OCI-LY7 (cell line): ENCODE measurements at regions not wholly inside any gene's neighbourhood (a gene's known extent, or its start where the extent isn't known, plus 50 kb on each side); places are given as distances from the start of the nearest gene placed in this dataset.

Experiments used
- BruUV-seq: library from RNA; stranded (reverse); fragments of 400-500 nt; replicated peaks from 2 replicates; lab custom pipeline; 2021; lab: Mats Ljungman, UMichigan
- CTCF ChIA-PET: fragments of 300-600 bp; sonication (Branson Sonifier 250); formaldehyde crosslinking; loops from one replicate; lab custom pipeline; 2022; ENCODE audit warnings: antibody characterized with exemption; ENCODE audit not compliant: unreplicated experiment; lab: Charles Lee
- POLR2A ChIA-PET: fragments of 300-600 bp; sonication (Branson Sonifier 250); formaldehyde crosslinking; loops from one replicate; lab custom pipeline; 2022; ENCODE audit warnings: antibody characterized with exemption; lab: Charles Lee
- DNase-seq: peaks from one replicate; pipeline ENCODE4 v3.0.0-alpha.2; 2015; ENCODE audit warnings: low spot score
- H2AFZ ChIP-seq: fragments of 200-600 bp; sonication (generic), shearing (Covaris generic); 2 replicates; pipeline ENCODE4 v1.6.1; 2014; ENCODE audit warnings: mild to moderate bottlenecking, antibody characterized with exemption, low read length, moderate library complexity
- H3K27ac ChIP-seq: fragments of 200-600 bp; sonication (generic); 2 replicates; pipeline ENCODE4 v1.5.1; 2014; ENCODE audit warnings: mixed run types, low read depth, mild to moderate bottlenecking, moderate library complexity, low read length, inconsistent platforms; ENCODE audit not compliant: poor library complexity, severe bottlenecking
- H3K36me3 ChIP-seq: fragments of 200-600 bp; sonication (generic); 2 replicates; pipeline ENCODE4 v1.6.1; 2014; ENCODE audit warnings: mild to moderate bottlenecking, antibody characterized with exemption, low read length, moderate library complexity, mixed read lengths; ENCODE audit not compliant: insufficient read depth
- H3K4me1 ChIP-seq: fragments of 200-600 bp; sonication (generic); 2 replicates; pipeline ENCODE4 v1.5.1; 2014; ENCODE audit warnings: mild to moderate bottlenecking, low read length; ENCODE audit not compliant: insufficient read depth, poor library complexity, severe bottlenecking
- H3K4me2 ChIP-seq: fragments of 200-600 bp; sonication (generic); 2 replicates; pipeline ENCODE4 v1.6.1; 2014; ENCODE audit warnings: mild to moderate bottlenecking, low read length
- H3K4me3 ChIP-seq: fragments of 200-600 bp; sonication (generic); 2 replicates; pipeline ENCODE4 v1.5.1; 2014; ENCODE audit warnings: mild to moderate bottlenecking, low read depth, low read length; ENCODE audit not compliant: poor library complexity, severe bottlenecking
- H3K79me2 ChIP-seq: fragments of 200-600 bp; sonication (generic); 2 replicates; pipeline ENCODE4 v1.6.1; 2016; ENCODE audit warnings: low read depth, mild to moderate bottlenecking, low read length, moderate library complexity, mixed read lengths; ENCODE audit not compliant: insufficient read depth
- H3K9me2 ChIP-seq: fragments of 200-600 bp; sonication (generic); 2 replicates; pipeline ENCODE4 v1.6.1; 2016; ENCODE audit warnings: mild to moderate bottlenecking, low read length, mixed read lengths; ENCODE audit not compliant: insufficient read depth
- H3K9me3 ChIP-seq: fragments of 200-600 bp; sonication (generic); 2 replicates; pipeline ENCODE4 v1.6.1; 2014; ENCODE audit warnings: mild to moderate bottlenecking, mixed run types, low read length, mixed read lengths
- H4K20me1 ChIP-seq: fragments of 200-600 bp; sonication (generic); 2 replicates; pipeline ENCODE4 v1.6.1; 2014; ENCODE audit warnings: mild to moderate bottlenecking, antibody characterized with exemption, low read length, moderate library complexity, mixed read lengths; ENCODE audit not compliant: insufficient read depth
- CTCF ChIP-seq: fragments of 200-600 bp; sonication (generic); conservative IDR thresholded peaks from 2 replicates; pipeline ENCODE4 v1.5.1; 2014; ENCODE audit warnings: mild to moderate bottlenecking, antibody characterized with exemption, low read length, moderate library complexity, mixed read lengths
- EZH2phosphoT487 ChIP-seq: fragments of 200-600 bp; sonication (generic); IDR thresholded peaks from 2 replicates; pipeline ENCODE4 v1.6.1; 2018; ENCODE audit warnings: low read depth, borderline replicate concordance, mild to moderate bottlenecking, mixed run types, antibody characterized with exemption, low read length, moderate library complexity, mixed read lengths
- intact Hi-C: fragments of 100-400 bp; cut with micrococcal nuclease; formaldehyde crosslinking; loops from one replicate; pipeline ENCODE4 v1.10.0; 2022; ENCODE audit not compliant: unreplicated experiment

GRCh38 chr3:36295296-36295695 lies 85.0 kb upstream of the STAC start:
- H3K27ac ChIP-seq: no peak overlapping the region
- H4K20me1 ChIP-seq: no peaks in the 10 kb centered on the region
- no TSS peak for BruUV-seq
- ChIA-PET POLR2A (interaction anchor here (0.8 kb wide), 1 partner anchor 9 kb away, joined by 3 read pairs; no protein-coding TSS in a partner anchor), CTCF (no interaction called here)
- H2AFZ ChIP-seq: no peak overlapping the region
- H3K79me2 ChIP-seq: no peaks in the 10 kb centered on the region
- H3K9me2 ChIP-seq: no peaks in the 10 kb centered on the region
- no peaks in the 10 kb centered on the region for H3K4me1 ChIP-seq
- H3K4me2 ChIP-seq: no peak overlapping the region
- no peak for TF ChIP-seq EZH2phosphoT487
- no peak for TF ChIP-seq CTCF
- no peaks in the 10 kb centered on the region for H3K36me3 ChIP-seq
- no peak overlapping the region for H3K4me3 ChIP-seq
- DNase-seq: no peak
- intact Hi-C loops: no loop called here
- H3K9me3 ChIP-seq: no peaks in the 10 kb centered on the region

GRCh38 chr3:36297195-36297594 lies 83.1 kb upstream of the STAC start:
- H3K9me2 ChIP-seq: no peaks in the 10 kb centered on the region
- TF ChIP-seq EZH2phosphoT487 (no peak), CTCF (no peak)
- no peaks in the 10 kb centered on the region for H3K36me3 ChIP-seq
- H3K9me3 ChIP-seq: no peaks in the 10 kb centered on the region
- H3K79me2 ChIP-seq: no peaks in the 10 kb centered on the region
- no peak for DNase-seq
- no peaks in the 10 kb centered on the region for H3K4me1 ChIP-seq
- no TSS peak for BruUV-seq
- H3K4me3 ChIP-seq: no peak overlapping the region
- H3K27ac ChIP-seq: no peak overlapping the region
- no peak overlapping the region for H2AFZ ChIP-seq
- ChIA-PET POLR2A (no interaction called here), CTCF (no interaction called here)
- intact Hi-C loops: no loop called here
- no peaks in the 10 kb centered on the region for H4K20me1 ChIP-seq
- no peak overlapping the region for H3K4me2 ChIP-seq

GRCh38 chr3:36298188-36298587 lies 82.1 kb upstream of the STAC start:
- H3K4me1 ChIP-seq: no peaks in the 10 kb centered on the region
- H3K9me3 ChIP-seq: no peaks in the 10 kb centered on the region
- no peaks in the 10 kb centered on the region for H3K9me2 ChIP-seq
- no peaks in the 10 kb centered on the region for H4K20me1 ChIP-seq
- CTCF ChIA-PET: no interaction called here
- H3K36me3 ChIP-seq: no peaks in the 10 kb centered on the region
- POLR2A ChIA-PET: interaction anchor here (0.7 kb wide), 1 partner anchor 139 kb away, joined by 3 read pairs; no protein-coding TSS in a partner anchor
- no TSS peak for BruUV-seq
- no peaks in the 10 kb centered on the region for H3K79me2 ChIP-seq
- H2AFZ ChIP-seq: no peak overlapping the region
- intact Hi-C loops: no loop called here
- no peak overlapping the region for H3K4me3 ChIP-seq
- no peak for DNase-seq
- no peak overlapping the region for H3K27ac ChIP-seq
- no peak overlapping the region for H3K4me2 ChIP-seq
- no peak for TF ChIP-seq EZH2phosphoT487
- TF ChIP-seq CTCF: no peak
